ENCODE measurements at regions not wholly inside any gene's neighbourhood (a gene's known extent, or its start where the extent isn't known, plus 50 kb on each side); places are given as distances from the start of the nearest gene placed in this dataset.

DNA sequence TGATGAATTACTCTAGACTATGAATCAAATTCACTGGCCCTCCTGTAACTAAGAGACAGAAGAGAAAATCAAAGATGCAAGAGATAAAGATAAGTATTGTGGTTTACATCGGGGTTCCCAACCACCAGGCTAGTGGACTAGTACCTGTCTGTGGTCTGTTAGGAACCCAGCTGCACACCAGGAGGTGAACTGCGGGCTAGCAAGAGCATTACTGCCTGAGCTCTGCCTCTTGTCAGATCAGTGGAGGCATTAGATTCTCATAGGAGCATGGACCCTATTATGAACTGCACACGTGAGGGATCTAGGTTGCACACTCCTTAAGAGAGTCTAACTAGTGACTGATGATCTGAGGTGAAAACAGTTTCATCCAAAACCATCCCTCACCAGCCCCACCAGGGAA is 58.9 kb upstream of the DUSP10 start:
- no peak for FAIRE-seq

GRCh38 chr1:221797506-221797905 is 55.6 kb upstream of the DUSP10 start:
- Histone ChIP-seq H3K4me1 (ENCODE audit: control insufficient read depth in 2 of 3, insufficient read depth in 2 of 3, low read depth in 1 of 3, low read length in 3 of 3) (no peaks in the 10 kb centered on the region), H3K27ac (ENCODE audit: low read depth in 2 of 2, low read length in 2 of 2) (no peak overlapping the region), H3K36me3 (ENCODE audit: control insufficient read depth in 2 of 3, insufficient read depth in 3 of 3, low read length in 3 of 3) (no peaks in the 10 kb centered on the region), H3K4me3 (ENCODE audit: low read length in 3 of 3) (no peak overlapping the region), H3K9ac (ENCODE audit: low read length in 3 of 3) (no peak overlapping the region), H3K27me3 (ENCODE audit: control insufficient read depth, insufficient read depth, low read length) (no peaks in the 10 kb centered on the region), H3K9me3 (ENCODE audit: control insufficient read depth in 2 of 3, insufficient read depth in 1 of 3, low read length in 3 of 3) (no peaks in the 10 kb centered on the region)
- DNase-seq (no peak), FAIRE-seq (no peak)
- intact Hi-C loops (cut with DNase I), result no loop called here
- TF ChIP-seq, protein P1, sequence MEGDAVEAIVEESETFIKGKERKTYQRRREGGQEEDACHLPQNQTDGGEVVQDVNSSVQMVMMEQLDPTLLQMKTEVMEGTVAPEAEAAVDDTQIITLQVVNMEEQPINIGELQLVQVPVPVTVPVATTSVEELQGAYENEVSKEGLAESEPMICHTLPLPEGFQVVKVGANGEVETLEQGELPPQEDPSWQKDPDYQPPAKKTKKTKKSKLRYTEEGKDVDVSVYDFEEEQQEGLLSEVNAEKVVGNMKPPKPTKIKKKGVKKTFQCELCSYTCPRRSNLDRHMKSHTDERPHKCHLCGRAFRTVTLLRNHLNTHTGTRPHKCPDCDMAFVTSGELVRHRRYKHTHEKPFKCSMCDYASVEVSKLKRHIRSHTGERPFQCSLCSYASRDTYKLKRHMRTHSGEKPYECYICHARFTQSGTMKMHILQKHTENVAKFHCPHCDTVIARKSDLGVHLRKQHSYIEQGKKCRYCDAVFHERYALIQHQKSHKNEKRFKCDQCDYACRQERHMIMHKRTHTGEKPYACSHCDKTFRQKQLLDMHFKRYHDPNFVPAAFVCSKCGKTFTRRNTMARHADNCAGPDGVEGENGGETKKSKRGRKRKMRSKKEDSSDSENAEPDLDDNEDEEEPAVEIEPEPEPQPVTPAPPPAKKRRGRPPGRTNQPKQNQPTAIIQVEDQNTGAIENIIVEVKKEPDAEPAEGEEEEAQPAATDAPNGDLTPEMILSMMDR (IDR thresholded peaks at IDR 0.05; ENCODE audit: borderline replicate concordance, extremely low read depth, insufficient read depth), result no peak

More for the DNA sequence above, 58.9 kb upstream of the DUSP10 start:
- intact Hi-C loops (cut with DNase I), result no loop called here
- H3K36me3 ChIP-seq (ENCODE audit: control insufficient read depth in 2 of 3, insufficient read depth in 3 of 3, low read length in 3 of 3), result no peaks in the 10 kb centered on the region
- no peak overlapping the region for H3K4me3 ChIP-seq (ENCODE audit: low read length in 3 of 3)
- no peak overlapping the region for H3K9ac ChIP-seq (ENCODE audit: low read length in 3 of 3)
- TF ChIP-seq, protein P1 (IDR thresholded peaks at IDR 0.05; ENCODE audit: borderline replicate concordance, extremely low read depth, insufficient read depth), result no peak
- no peak overlapping the region for H3K27ac ChIP-seq (ENCODE audit: low read depth in 2 of 2, low read length in 2 of 2)
- no peaks in the 10 kb centered on the region for H3K9me3 ChIP-seq (ENCODE audit: control insufficient read depth in 2 of 3, insufficient read depth in 1 of 3, low read length in 3 of 3)
- DNase-seq, result no peak
- H3K4me1 ChIP-seq (ENCODE audit: control insufficient read depth in 2 of 3, insufficient read depth in 2 of 3, low read depth in 1 of 3, low read length in 3 of 3), result no peaks in the 10 kb centered on the region
- no peaks in the 10 kb centered on the region for H3K27me3 ChIP-seq (ENCODE audit: control insufficient read depth, insufficient read depth, low read length)

GRCh38 chr1:221796700-221797099 is 54.8 kb upstream of the DUSP10 start:
- Histone ChIP-seq H3K9ac (ENCODE audit: low read length in 3 of 3) (no peak overlapping the region), H3K27me3 (ENCODE audit: control insufficient read depth, insufficient read depth, low read length) (no peaks in the 10 kb centered on the region), H3K36me3 (ENCODE audit: control insufficient read depth in 2 of 3, insufficient read depth in 3 of 3, low read length in 3 of 3) (no peaks in the 10 kb centered on the region), H3K4me3 (ENCODE audit: low read length in 3 of 3) (no peak overlapping the region), H3K27ac (ENCODE audit: low read depth in 2 of 2, low read length in 2 of 2) (no peak overlapping the region), H3K4me1 (ENCODE audit: control insufficient read depth in 2 of 3, insufficient read depth in 2 of 3, low read depth in 1 of 3, low read length in 3 of 3) (no peaks in the 10 kb centered on the region), H3K9me3 (ENCODE audit: control insufficient read depth in 2 of 3, insufficient read depth in 1 of 3, low read length in 3 of 3) (no peaks in the 10 kb centered on the region)
- no peak for DNase-seq
- TF ChIP-seq, protein P1 (IDR thresholded peaks at IDR 0.05; ENCODE audit: borderline replicate concordance, extremely low read depth, insufficient read depth), result no peak
- intact Hi-C loops (cut with DNase I), result no loop called here
- FAIRE-seq, result no peak

DNA sequence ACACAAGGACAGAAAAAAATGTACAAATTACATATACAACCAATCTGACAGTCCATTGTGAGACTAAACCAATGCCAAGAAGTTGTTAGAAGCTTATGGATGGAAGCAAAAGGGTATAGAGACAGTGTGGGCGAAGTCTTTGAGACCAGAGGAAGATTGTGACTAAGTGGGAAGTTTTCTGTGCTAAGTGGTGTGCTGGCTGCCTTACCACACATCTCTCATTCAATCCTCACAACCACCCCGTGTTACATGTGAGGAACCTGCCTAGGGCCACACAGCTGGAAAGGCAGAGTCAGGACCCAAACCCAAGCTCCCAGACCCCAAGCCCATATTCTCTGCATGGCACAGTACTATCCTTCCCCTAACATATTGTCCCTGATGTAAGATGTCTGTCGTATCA is 53.5 kb upstream of the DUSP10 start:
- no peaks in the 10 kb centered on the region for H3K27me3 ChIP-seq (ENCODE audit: control insufficient read depth, insufficient read depth, low read length)
- no peak overlapping the region for H3K27ac ChIP-seq (ENCODE audit: low read depth in 2 of 2, low read length in 2 of 2)
- H3K36me3 ChIP-seq (ENCODE audit: control insufficient read depth in 2 of 3, insufficient read depth in 3 of 3, low read length in 3 of 3), result no peaks in the 10 kb centered on the region
- DNase-seq (no peak), FAIRE-seq (no peak)
- intact Hi-C loops (cut with DNase I), result no loop called here
- TF ChIP-seq, protein P1 (IDR thresholded peaks at IDR 0.05; ENCODE audit: borderline replicate concordance, extremely low read depth, insufficient read depth), result no peak
- no peak overlapping the region for H3K9ac ChIP-seq (ENCODE audit: low read length in 3 of 3)
- no peaks in the 10 kb centered on the region for H3K4me1 ChIP-seq (ENCODE audit: control insufficient read depth in 2 of 3, insufficient read depth in 2 of 3, low read depth in 1 of 3, low read length in 3 of 3)
- no peaks in the 10 kb centered on the region for H3K9me3 ChIP-seq (ENCODE audit: control insufficient read depth in 2 of 3, insufficient read depth in 1 of 3, low read length in 3 of 3)
- H3K4me3 ChIP-seq (ENCODE audit: low read length in 3 of 3), result no peak overlapping the region
